ENCODE measurements at regions not wholly inside any gene's neighbourhood (a gene's known extent, or its start where the extent isn't known, plus 50 kb on each side); places are given as distances from the start of the nearest gene placed in this dataset.

DNA sequence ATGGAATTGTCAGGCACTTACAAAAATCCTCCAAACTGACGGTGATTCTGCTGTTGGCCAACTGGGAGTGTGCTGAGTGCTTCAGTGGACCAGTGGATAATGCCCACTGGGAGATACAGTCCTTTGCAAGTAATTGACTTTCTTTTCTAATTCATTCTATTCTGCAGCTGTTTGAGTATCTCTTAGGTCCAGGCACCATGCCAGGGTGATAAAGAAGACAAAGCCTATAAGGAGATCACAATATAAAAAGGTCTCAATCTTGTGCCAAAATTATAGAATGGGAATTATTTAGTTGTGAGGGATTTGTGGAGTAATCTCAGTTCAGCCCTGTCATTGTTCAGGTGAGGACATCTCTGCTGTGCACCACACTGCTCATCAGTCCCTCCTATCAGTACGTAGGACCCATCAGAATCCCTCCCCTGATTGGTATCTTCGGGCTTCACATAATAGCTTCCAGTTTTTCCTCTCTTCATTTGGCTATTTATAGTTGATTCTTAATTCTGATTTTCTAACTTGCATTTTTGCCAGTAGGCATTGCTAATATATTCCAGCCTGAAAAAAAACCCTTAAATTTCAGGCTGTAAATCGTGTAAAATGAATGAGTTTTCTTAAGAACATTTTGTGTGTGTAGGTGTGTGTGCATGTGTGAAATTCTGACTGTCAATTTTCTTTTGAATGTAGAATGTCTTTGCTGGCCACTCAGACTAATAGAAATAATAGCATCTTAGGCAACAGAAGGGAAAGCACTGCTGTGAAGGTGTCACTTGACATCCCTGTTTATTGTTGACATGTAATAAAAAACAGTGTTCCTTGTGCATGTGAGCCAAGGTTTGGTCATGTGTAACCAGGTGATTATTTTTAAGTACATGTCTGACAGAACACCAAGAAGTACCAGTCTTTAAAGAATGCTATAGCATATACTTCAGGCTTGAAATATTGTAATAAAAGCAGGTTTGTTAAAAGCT, 457.6 kb upstream of the RGS6 start:
- ATAC-seq: no peak
- no peaks in the 10 kb centered on the region for H3K4me1 ChIP-seq
- intact Hi-C loops (cut with DNase I): no loop called here
- H3K27me3 ChIP-seq (ENCODE audit: low read depth): no peaks in the 10 kb centered on the region
- no peaks in the 10 kb centered on the region for H3K36me3 ChIP-seq
- no peak overlapping the region for H3K27ac ChIP-seq
- TF ChIP-seq, protein P1, sequence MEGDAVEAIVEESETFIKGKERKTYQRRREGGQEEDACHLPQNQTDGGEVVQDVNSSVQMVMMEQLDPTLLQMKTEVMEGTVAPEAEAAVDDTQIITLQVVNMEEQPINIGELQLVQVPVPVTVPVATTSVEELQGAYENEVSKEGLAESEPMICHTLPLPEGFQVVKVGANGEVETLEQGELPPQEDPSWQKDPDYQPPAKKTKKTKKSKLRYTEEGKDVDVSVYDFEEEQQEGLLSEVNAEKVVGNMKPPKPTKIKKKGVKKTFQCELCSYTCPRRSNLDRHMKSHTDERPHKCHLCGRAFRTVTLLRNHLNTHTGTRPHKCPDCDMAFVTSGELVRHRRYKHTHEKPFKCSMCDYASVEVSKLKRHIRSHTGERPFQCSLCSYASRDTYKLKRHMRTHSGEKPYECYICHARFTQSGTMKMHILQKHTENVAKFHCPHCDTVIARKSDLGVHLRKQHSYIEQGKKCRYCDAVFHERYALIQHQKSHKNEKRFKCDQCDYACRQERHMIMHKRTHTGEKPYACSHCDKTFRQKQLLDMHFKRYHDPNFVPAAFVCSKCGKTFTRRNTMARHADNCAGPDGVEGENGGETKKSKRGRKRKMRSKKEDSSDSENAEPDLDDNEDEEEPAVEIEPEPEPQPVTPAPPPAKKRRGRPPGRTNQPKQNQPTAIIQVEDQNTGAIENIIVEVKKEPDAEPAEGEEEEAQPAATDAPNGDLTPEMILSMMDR (IDR thresholded peaks at IDR 0.05): no peak
- no peaks in the 10 kb centered on the region for H3K9me3 ChIP-seq
- H3K4me3 ChIP-seq: no peak overlapping the region
- no peak for DNase-seq

DNA sequence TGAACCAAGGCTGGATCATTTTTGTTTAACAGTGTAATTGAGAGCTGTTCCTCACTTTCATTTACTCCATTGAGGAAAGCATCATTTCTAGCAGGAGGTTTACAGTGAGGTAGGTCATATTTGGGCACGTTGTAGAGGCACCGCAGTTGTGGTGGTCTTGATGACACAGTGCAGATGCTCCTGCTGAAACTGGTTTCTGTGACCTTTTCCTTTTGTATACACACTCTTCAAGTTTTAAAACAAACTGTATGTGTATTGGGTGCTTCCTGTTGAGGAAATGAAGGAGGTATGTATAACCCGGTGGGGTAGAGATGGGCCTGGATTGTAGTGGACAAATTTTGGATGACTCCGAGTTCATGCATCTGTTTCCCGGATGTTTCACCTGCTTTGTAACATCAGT, 456.3 kb upstream of the RGS6 start:
- intact Hi-C loops (cut with DNase I): no loop called here
- TF ChIP-seq, protein P1 (IDR thresholded peaks at IDR 0.05): no peak
- no peak overlapping the region for H3K4me3 ChIP-seq

DNA sequence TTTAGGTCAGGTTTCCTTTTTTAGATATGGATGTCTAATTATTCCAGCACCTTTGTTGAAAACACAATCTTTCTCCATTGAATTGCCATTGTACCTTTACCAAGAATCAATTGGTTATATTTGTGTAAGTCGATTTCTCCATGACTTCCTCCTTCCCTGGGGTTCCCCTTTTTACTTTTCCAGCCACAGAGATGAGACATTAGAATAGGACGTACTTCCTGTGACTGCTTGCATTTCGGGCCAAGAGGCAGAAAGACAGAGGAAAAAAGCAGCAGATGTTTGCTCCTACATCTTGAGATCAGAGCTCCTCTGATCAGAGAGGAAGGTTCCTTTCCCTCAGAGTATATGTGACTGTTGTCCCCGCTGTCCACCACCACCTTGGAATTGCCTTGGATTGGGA, 453.7 kb upstream of the RGS6 start:
- no peak for DNase-seq
- intact Hi-C loops (cut with DNase I): no loop called here
- Histone ChIP-seq H3K4me3 (no peak overlapping the region), H3K27ac (peak overlapping the region; percentile 53), H3K27me3 (ENCODE audit: low read depth) (no peaks in the 10 kb centered on the region), H3K36me3 (no peaks in the 10 kb centered on the region), H3K9me3 (no peaks in the 10 kb centered on the region), H3K4me1 (peaks cover 6% of the 10 kb centered on the region)
- TF ChIP-seq, protein P1 (IDR thresholded peaks at IDR 0.05): no peak
- ATAC-seq: peak; percentile 51 to 52

More for the DNA sequence above, 456.3 kb upstream of the RGS6 start:
- ATAC-seq (no peak), DNase-seq (no peak)
- no peaks in the 10 kb centered on the region for H3K4me1 ChIP-seq
- no peaks in the 10 kb centered on the region for H3K9me3 ChIP-seq
- H3K36me3 ChIP-seq: no peaks in the 10 kb centered on the region
- H3K27ac ChIP-seq: no peak overlapping the region
- H3K27me3 ChIP-seq (ENCODE audit: low read depth): no peaks in the 10 kb centered on the region

DNA sequence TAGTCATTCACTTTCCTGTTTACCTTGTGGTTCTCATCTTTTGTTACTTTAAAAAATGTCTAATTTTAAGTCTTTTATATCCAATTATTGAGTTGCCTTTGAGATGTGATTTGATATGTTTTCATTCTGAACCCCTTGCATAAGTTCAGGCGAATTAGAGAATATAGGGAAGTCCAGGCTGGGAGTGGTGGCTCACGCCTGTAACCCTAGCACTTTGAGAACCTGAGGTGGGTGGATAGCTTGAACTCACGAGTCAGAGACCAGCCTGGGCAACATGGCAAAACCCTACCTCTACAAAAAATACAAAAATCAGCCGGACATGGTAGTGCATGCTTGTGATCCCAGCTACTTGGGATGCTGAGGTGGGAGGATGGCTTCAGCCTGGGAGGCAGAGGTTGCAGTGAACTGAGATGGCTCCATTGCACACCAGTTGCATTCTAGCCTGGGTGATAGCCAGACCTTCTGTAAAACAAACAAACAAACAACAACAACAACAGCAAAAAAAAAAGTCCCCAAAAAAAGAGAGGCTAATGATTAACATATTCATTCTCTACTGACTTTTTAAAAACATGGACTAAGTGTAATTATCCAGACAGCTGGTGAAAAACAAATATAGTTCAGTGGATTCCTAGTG, 451.1 kb upstream of the RGS6 start:
- no peaks in the 10 kb centered on the region for H3K27me3 ChIP-seq (ENCODE audit: low read depth)
- DNase-seq (no peak), ATAC-seq (peak in 1 of 2 donors; percentile 49)
- H3K36me3 ChIP-seq: no peaks in the 10 kb centered on the region
- intact Hi-C loops (cut with DNase I): no loop called here
- H3K4me3 ChIP-seq: no peak overlapping the region
- no peaks in the 10 kb centered on the region for H3K9me3 ChIP-seq
- H3K27ac ChIP-seq: no peak overlapping the region
- peaks cover 6% of the 10 kb centered on the region for H3K4me1 ChIP-seq
- TF ChIP-seq, protein P1 (IDR thresholded peaks at IDR 0.05): no peak

DNA sequence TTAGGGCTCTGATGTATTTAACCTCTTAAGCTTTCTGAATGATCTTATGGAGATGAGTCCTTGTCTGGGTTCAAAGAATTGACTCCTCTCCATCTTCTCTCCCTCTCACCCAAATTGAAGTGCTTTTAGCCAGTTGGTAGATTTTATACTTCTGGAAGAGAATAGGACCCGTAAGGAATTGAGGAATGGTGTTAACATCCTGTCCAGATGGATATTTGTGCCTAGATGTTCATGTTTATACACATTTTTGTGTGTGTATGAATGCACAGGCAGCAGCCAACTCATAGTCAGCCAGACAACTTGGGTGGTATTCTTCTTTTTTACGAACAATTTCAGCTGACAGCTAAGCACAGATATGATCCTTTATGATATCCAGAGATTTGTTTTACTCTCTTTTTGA, 449.6 kb upstream of the RGS6 start:
- ATAC-seq (no peak), DNase-seq (no peak)
- intact Hi-C loops (cut with DNase I): no loop called here
- no peaks in the 10 kb centered on the region for H3K9me3 ChIP-seq
- TF ChIP-seq, protein P1 (IDR thresholded peaks at IDR 0.05): no peak
- H3K27me3 ChIP-seq (ENCODE audit: low read depth): no peaks in the 10 kb centered on the region
- no peak overlapping the region for H3K4me3 ChIP-seq
- no peak overlapping the region for H3K27ac ChIP-seq
- H3K4me1 ChIP-seq: peaks cover 6% of the 10 kb centered on the region
- no peaks in the 10 kb centered on the region for H3K36me3 ChIP-seq
